GM19351 (cell line): ENCODE measurements at regions not wholly inside any gene's neighbourhood (a gene's known extent, or its start where the extent isn't known, plus 50 kb on each side); places are given as distances from the start of the nearest gene placed in this dataset.
"Not testable (repeated sequence)": the region's sequence is repeated elsewhere in the genome, so short reads cannot be mapped to it uniquely, and the experiment has no call there.

Experiments
- ATAC-seq: cut with Tn5 transposase; IDR thresholded peaks from one replicate; pipeline ENCODE4 v1.9.1; 2021; ENCODE audit warnings: mild to moderate bottlenecking, moderate library complexity; ENCODE audit not compliant: unreplicated experiment

GRCh38 chr4:111020476-111020875 lies 397.6 kb upstream of the PITX2 start:
- no peak for ATAC-seq

- ATAC-seq, result no peak
Observed at GRCh38 chr4:111020961-111021360, 398.1 kb upstream of the PITX2 start.

GRCh38 chr4:111022758-111023157 lies 399.9 kb upstream of the PITX2 start:
- ATAC-seq, result no peak

GRCh38 chr4:111027526-111027925 lies 404.6 kb upstream of the PITX2 start:
- no peak for ATAC-seq

- no peak for ATAC-seq
Observed at GRCh38 chr4:111028795-111029194, 405.9 kb upstream of the PITX2 start.

GRCh38 chr4:111031001-111031579 lies 408.2 kb upstream of the PITX2 start:
- ATAC-seq, result no peak

- no peak for ATAC-seq
Observed at GRCh38 chr4:111031596-111031995, 408.7 kb upstream of the PITX2 start.

- no peak for ATAC-seq
Observed at GRCh38 chr4:111037591-111038360, 414.9 kb upstream of the PITX2 start.

GRCh38 chr4:111040904-111041303 lies 418.0 kb upstream of the PITX2 start:
- ATAC-seq, result no peak

GRCh38 chr4:111043286-111043685 lies 420.4 kb upstream of the PITX2 start:
- no peak for ATAC-seq

GRCh38 chr4:111045992-111046391 lies 423.1 kb upstream of the PITX2 start:
- ATAC-seq, result no peak

GRCh38 chr4:111046811-111047210 lies 423.9 kb upstream of the PITX2 start:
- ATAC-seq, result no peak

- ATAC-seq, result no peak
Observed at GRCh38 chr4:111048316-111048715, 425.4 kb upstream of the PITX2 start.

GRCh38 chr4:111064342-111064993 lies 441.6 kb upstream of the PITX2 start:
- peak; percentile 59 for ATAC-seq

- no peak for ATAC-seq
Observed at GRCh38 chr4:111066001-111066400, 443.1 kb upstream of the PITX2 start.

- no peak for ATAC-seq
Observed at GRCh38 chr4:111066447-111066846, 443.6 kb upstream of the PITX2 start.

GRCh38 chr4:111066887-111067286 lies 444.0 kb upstream of the PITX2 start:
- no peak for ATAC-seq

- no peak for ATAC-seq
Observed at GRCh38 chr4:111068883-111069282, 446.0 kb upstream of the PITX2 start.

GRCh38 chr4:111070390-111070789 lies 447.5 kb upstream of the PITX2 start:
- no peak for ATAC-seq

- ATAC-seq, result no peak
Observed at GRCh38 chr4:111074523-111075114, 451.7 kb upstream of the PITX2 start.

GRCh38 chr4:111076299-111076698 lies 453.4 kb upstream of the PITX2 start:
- ATAC-seq, result not testable (repeated sequence)

GRCh38 chr4:111108153-111108552 lies 485.3 kb upstream of the PITX2 start:
- no peak for ATAC-seq
